AG04450 (cell line): ENCODE measurements at regions not wholly inside any gene's neighbourhood (a gene's known extent, or its start where the extent isn't known, plus 50 kb on each side); places are given as distances from the start of the nearest gene placed in this dataset.

Experiments
- CTCF ChIA-PET: fragments of 300-600, 350-600 bp; formaldehyde crosslinking; extraction: SDS; loops from one replicate; lab custom pipeline; 2022; ENCODE audit warnings: antibody characterized with exemption, inconsistent platforms; lab: Charles Lee
- POLR2A ChIA-PET: fragments of 350-600 bp; formaldehyde crosslinking; extraction: SDS; loops from one replicate; lab custom pipeline; 2021; ENCODE audit warnings: antibody characterized with exemption, inconsistent platforms; lab: Yijun Ruan, JAX
- DNase-seq: peaks from one replicate; pipeline ENCODE4 v3.0.0-alpha.2; 2011; ENCODE audit warnings: low read depth, low spot score
- H3K27ac ChIP-seq: one replicate; pipeline ENCODE4 v1.5.1; 2012; ENCODE audit warnings: low read depth, low read length, control low read depth
- H3K27me3 ChIP-seq: one replicate; pipeline ENCODE4 v1.6.0; 2012; ENCODE audit warnings: low read length; ENCODE audit not compliant: control insufficient read depth, insufficient read depth
- H3K4me3 ChIP-seq: 2 replicates; pipeline ENCODE4 v1.5.1; 2011; ENCODE audit warnings: mild to moderate bottlenecking, low read depth, low read length, control low read depth
- H3K9me3 ChIP-seq: 2 replicates; pipeline ENCODE4 v1.5.1; 2012; ENCODE audit warnings: low read length; ENCODE audit not compliant: control insufficient read depth, insufficient read depth
- TF ChIP-seq, protein P1 (sequence below): IDR thresholded peaks from 2 replicates; pipeline ENCODE4 v1.5.1; 2011; ENCODE audit warnings: low read depth, low read length, control low read depth, inconsistent platforms

DNA sequence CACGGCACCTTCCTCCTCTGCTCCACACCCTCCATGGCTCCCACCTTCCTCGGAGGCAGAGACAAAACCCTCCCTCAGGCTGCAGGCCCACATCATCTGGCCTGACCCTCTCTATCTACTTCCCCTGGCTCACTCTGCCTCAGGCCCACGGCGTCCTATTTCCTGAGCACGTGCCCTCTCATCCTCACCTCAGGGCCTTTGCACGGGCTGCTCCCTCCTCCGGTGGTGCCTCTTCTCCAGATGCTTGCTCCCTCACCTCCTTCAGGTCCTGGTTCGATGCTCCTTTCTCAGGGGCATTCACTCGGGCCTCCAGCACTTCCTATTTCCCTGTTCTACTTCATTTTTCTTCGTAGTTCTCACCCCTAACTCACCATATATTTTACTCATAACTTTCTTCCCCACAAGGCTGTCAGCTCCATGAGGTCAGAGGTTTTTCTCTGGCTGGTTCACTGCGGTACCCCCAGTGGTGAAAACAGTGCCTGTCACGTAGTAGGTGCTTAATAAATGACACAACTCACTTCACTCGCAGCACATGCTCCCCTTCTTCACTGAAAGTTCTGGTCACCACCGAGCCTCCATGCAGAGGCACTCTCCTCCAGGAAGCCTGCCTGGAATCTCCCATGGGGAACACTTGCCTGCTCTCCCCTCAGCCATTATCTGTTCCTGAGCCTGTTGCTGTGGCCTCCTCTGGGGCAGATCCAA lies 130.7 kb downstream of the WNT7A start:
- ChIA-PET POLR2A (no interaction called here), CTCF (no interaction called here)
- no peak overlapping the region for H3K4me3 ChIP-seq
- TF ChIP-seq, protein P1, sequence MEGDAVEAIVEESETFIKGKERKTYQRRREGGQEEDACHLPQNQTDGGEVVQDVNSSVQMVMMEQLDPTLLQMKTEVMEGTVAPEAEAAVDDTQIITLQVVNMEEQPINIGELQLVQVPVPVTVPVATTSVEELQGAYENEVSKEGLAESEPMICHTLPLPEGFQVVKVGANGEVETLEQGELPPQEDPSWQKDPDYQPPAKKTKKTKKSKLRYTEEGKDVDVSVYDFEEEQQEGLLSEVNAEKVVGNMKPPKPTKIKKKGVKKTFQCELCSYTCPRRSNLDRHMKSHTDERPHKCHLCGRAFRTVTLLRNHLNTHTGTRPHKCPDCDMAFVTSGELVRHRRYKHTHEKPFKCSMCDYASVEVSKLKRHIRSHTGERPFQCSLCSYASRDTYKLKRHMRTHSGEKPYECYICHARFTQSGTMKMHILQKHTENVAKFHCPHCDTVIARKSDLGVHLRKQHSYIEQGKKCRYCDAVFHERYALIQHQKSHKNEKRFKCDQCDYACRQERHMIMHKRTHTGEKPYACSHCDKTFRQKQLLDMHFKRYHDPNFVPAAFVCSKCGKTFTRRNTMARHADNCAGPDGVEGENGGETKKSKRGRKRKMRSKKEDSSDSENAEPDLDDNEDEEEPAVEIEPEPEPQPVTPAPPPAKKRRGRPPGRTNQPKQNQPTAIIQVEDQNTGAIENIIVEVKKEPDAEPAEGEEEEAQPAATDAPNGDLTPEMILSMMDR: no peak
- no peak overlapping the region for H3K27ac ChIP-seq
- no peak for DNase-seq
- H3K9me3 ChIP-seq: no peaks in the 10 kb centered on the region
- no peaks in the 10 kb centered on the region for H3K27me3 ChIP-seq

DNA sequence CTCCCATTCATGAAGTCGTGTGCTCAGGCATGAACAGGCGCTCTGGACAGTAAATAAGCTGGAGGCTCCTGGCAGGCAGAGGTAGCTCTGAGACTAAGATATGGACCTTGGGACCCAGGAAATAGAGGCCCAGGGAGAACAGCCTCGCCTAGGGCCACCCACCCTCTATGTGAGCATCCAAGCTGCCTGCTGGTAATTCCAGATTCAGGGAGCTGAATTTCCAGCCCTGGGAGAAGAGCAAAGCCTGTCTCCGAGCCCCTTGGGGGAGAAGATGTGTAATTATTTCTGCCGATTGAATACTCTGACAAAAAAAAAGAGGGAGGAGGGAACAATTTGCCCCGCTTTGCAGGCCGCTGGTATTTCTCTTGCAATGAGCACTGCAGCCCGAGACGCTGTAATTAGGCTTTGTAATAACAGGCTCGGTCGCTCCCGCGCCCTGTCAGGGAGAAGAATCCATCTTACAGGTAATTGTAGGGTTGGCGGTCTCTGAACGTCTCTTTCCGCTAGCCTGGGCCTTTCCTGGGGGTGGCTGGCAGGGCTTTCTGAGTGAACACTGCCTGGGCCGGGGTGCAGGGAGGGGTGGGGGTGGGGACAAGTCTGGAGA lies 131.5 kb downstream of the WNT7A start:
- Histone ChIP-seq H3K27ac (no peak overlapping the region), H3K4me3 (no peak overlapping the region), H3K9me3 (no peaks in the 10 kb centered on the region), H3K27me3 (no peaks in the 10 kb centered on the region)
- no peak for DNase-seq
- CTCF ChIA-PET: no interaction called here
- POLR2A ChIA-PET: no interaction called here
- TF ChIP-seq, protein P1: no peak

DNA sequence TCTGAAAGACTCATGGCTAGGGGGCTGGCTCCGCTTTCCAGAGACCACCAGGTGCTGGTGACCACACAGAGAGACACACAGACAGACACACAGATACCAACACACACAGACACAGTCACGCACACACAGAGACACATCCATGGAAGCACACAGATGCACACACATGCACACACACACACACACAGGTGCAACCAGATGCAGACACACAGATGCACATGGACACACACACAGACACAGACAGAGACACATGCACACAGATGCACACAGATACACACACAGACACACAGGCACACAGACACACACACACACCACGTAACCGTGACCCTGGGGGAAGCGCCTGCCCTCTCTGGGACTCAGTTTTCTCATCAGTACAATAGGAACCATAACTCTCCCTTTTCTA lies 132.2 kb downstream of the WNT7A start:
- TF ChIP-seq, protein P1: no peak
- H3K27me3 ChIP-seq: no peaks in the 10 kb centered on the region
- no peak overlapping the region for H3K27ac ChIP-seq

DNA sequence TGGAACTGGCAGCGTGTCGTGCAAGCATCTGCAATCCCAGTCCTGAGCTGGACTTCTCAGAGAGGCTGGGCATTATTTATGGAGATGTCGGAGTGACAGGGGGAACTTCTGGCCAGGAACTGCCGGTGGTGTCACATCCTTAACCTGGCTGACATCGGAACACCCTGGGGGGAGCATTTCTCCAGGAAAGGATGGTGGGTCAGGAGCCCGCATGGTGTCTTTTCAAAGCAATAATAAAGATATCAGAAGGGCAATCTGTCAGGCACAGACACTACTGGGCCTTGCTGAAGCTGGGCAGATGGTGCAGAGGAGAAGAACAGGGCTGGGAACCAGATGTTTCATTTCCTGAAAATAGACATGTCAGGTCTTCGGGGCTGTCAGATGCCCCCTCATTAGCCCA lies 133.5 kb downstream of the WNT7A start:
- ChIA-PET POLR2A (no interaction called here), CTCF (no interaction called here)
- Histone ChIP-seq H3K4me3 (no peak overlapping the region), H3K27me3 (no peaks in the 10 kb centered on the region), H3K9me3 (no peaks in the 10 kb centered on the region), H3K27ac (no peak overlapping the region)
- no peak for DNase-seq
- TF ChIP-seq, protein P1: no peak

More for the DNA sequence above, 132.2 kb downstream of the WNT7A start:
- POLR2A ChIA-PET: no interaction called here
- CTCF ChIA-PET: no interaction called here
- DNase-seq: no peak
- Histone ChIP-seq H3K9me3 (no peaks in the 10 kb centered on the region), H3K4me3 (no peak overlapping the region)

DNA sequence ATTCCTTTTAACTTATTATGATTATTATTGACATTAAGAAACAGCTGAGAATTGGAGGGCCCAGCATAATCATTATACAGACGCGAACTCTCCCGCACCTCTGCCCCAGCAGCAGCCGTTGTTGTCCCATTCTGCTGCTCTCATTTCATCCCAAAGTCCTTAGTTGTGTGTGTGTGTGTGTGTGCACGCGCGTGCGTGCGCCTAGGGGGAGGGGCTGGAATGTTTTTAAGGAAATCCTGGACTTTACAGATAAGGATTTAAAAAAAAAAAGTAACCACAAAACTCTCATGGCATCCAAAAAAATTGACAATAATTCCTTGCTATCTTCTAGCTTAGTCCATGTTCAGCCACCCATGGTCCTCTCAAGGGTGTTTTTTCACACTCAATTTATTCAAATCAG lies 134.2 kb downstream of the WNT7A start:
- H3K4me3 ChIP-seq: no peak overlapping the region
- POLR2A ChIA-PET: no interaction called here
- H3K9me3 ChIP-seq: no peaks in the 10 kb centered on the region
- TF ChIP-seq, protein P1: no peak
- H3K27me3 ChIP-seq: no peaks in the 10 kb centered on the region
- H3K27ac ChIP-seq: no peak overlapping the region
- no peak for DNase-seq
- CTCF ChIA-PET: no interaction called here
